Esophagus squamous epithelium (tissue), 5 donors: ENCODE measurements at regions not wholly inside any gene's neighbourhood (a gene's known extent, or its start where the extent isn't known, plus 50 kb on each side); places are given as distances from the start of the nearest gene placed in this dataset.

Source experiments
- DNase-seq: peaks from one replicate; lab custom pipeline; 2025; lab: John Stamatoyannopoulos, UW
- H3K27ac ChIP-seq, 4 donors: fragments of 200-600 bp; sonication (generic); one replicate each; pipeline ENCODE4 v1.5.1; 2016 to 2019; ENCODE audit warnings: mild to moderate bottlenecking in 1 of 4
- H3K27me3 ChIP-seq, 4 donors: fragments of 200-600 bp; sonication (generic); 1 replicate in 3 of 4; 2 replicates in 1 of 4; pipeline versions ENCODE4 v1.5.1 to v1.6.0; 2017 to 2021; ENCODE audit warnings: antibody characterized with exemption in 1 of 4
- H3K36me3 ChIP-seq, 3 donors: fragments of 200-600 bp; sonication (generic); one replicate each; pipeline ENCODE4 v1.5.1; 2016 to 2019
- H3K4me1 ChIP-seq, 3 donors: fragments of 200-600 bp; sonication (generic); one replicate each; pipeline ENCODE4 v1.5.1; 2017 to 2019
- H3K4me3 ChIP-seq, 4 donors: fragments of 200-600 bp; sonication (generic); 1 replicate in 3 of 4; 2 replicates in 1 of 4; pipeline ENCODE4 v1.5.1; 2016 to 2019; ENCODE audit warnings: mild to moderate bottlenecking in 2 of 4, moderate library complexity in 1 of 4
- H3K9me3 ChIP-seq, 3 donors: fragments of 200-600 bp; sonication (generic); one replicate each; pipeline ENCODE4 v1.5.1; 2016 to 2019
- CTCF ChIP-seq, 6 experiments: fragments of 450-650 bp in 4 of 6; fragments of 200-600 bp in 2 of 6; sonication (generic) in 2 of 6; IDR thresholded peaks; one replicate each; pipeline ENCODE4 v1.5.1; 2016 to 2019; ENCODE audit warnings: antibody characterized with exemption in 6 of 6, mild to moderate bottlenecking in 4 of 6, moderate library complexity in 4 of 6
- POLR2A ChIP-seq, 4 donors: fragments of 450-650 bp; IDR thresholded peaks; one replicate each; pipeline ENCODE4 v1.6.1; 2017; ENCODE audit warnings: antibody characterized with exemption in 4 of 4, mild to moderate bottlenecking in 4 of 4, moderate library complexity in 3 of 4
- WGBS, 2 donors: methylation state at CpG; one replicate each; pipeline ENCODE4 v1.1.5; 2018; 5-methylcytosine and 5-hydroxymethylcytosine counted together
- intact Hi-C: fragments of 100-400 bp; cut with DNase I; formaldehyde crosslinking; loops from one replicate; pipeline ENCODE4 v1.15.0; 2022
- donor health status: DM: yes; HTN: yes; CAD: no.

- Histone ChIP-seq H3K36me3 (no peaks in the 10 kb centered on the region), H3K9me3 (no peaks in the 10 kb centered on the region), H3K27me3 (no peaks in the 10 kb centered on the region), H3K4me3 (no peak overlapping the region), H3K27ac (no peak overlapping the region), H3K4me1 (no peaks in the 10 kb centered on the region)
- no peak for DNase-seq
- TF ChIP-seq POLR2A (IDR thresholded peaks at IDR 0.05) (no peak), CTCF (IDR thresholded peaks at IDR 0.05) (no peak)
- intact Hi-C loops: no loop called here
- 70 to 87% methylated on average over 2 of the region's 2 CpGs for WGBS, 2 donors
Measured at GRCh38 chr6:23335894-23336293, 766.5 kb downstream of the HDGFL1 start.

- H3K27ac ChIP-seq: no peak overlapping the region
- intact Hi-C loops: no loop called here
- TF ChIP-seq CTCF (IDR thresholded peaks at IDR 0.05): no peak
- TF ChIP-seq POLR2A (IDR thresholded peaks at IDR 0.05): no peak
- no peaks in the 10 kb centered on the region for H3K9me3 ChIP-seq
- H3K36me3 ChIP-seq: no peaks in the 10 kb centered on the region
- WGBS, 2 donors: 88 to 93% methylated on average over 1 to 3 of the region's 3 CpGs
- no peaks in the 10 kb centered on the region for H3K4me1 ChIP-seq
- no peaks in the 10 kb centered on the region for H3K27me3 ChIP-seq
- no peak for DNase-seq
- H3K4me3 ChIP-seq: no peak overlapping the region
Measured at GRCh38 chr6:23339268-23339667, 769.9 kb downstream of the HDGFL1 start.

- TF ChIP-seq CTCF (IDR thresholded peaks at IDR 0.05) (no peak), POLR2A (IDR thresholded peaks at IDR 0.05) (no peak)
- H3K4me1 ChIP-seq: no peaks in the 10 kb centered on the region
- no peaks in the 10 kb centered on the region for H3K36me3 ChIP-seq
- WGBS, 2 donors: 63 to 69% methylated on average over 3 of the region's 3 CpGs
- no peak for DNase-seq
- H3K9me3 ChIP-seq: no peaks in the 10 kb centered on the region
- no peak overlapping the region for H3K4me3 ChIP-seq
- intact Hi-C loops: no loop called here
- no peak overlapping the region for H3K27ac ChIP-seq
- no peaks in the 10 kb centered on the region for H3K27me3 ChIP-seq
Measured at GRCh38 chr6:23340271-23340670, 770.9 kb downstream of the HDGFL1 start.

GRCh38 chr6:23343610-23344306 lies 774.4 kb downstream of the HDGFL1 start:
- intact Hi-C loops: no loop called here
- TF ChIP-seq CTCF (IDR thresholded peaks at IDR 0.05) (no peak), POLR2A (IDR thresholded peaks at IDR 0.05) (no peak)
- 76 to 84% methylated on average over 5 of the region's 5 CpGs for WGBS, 2 donors

GRCh38 chr6:23348185-23348584 lies 777.8 kb upstream of the NRSN1 start:
- no peak overlapping the region for H3K4me3 ChIP-seq
- no peaks in the 10 kb centered on the region for H3K36me3 ChIP-seq
- intact Hi-C loops: no loop called here
- H3K4me1 ChIP-seq: peaks cover 0 to 7% (median 0%) of the 10 kb centered on the region in 3 donors
- no peak overlapping the region for H3K27ac ChIP-seq
- 78 to 84% methylated on average over 3 of the region's 3 CpGs for WGBS, 2 donors
- no peak for DNase-seq
- TF ChIP-seq CTCF (IDR thresholded peaks at IDR 0.05) (no peak), POLR2A (IDR thresholded peaks at IDR 0.05) (no peak)
- no peaks in the 10 kb centered on the region for H3K9me3 ChIP-seq
- no peaks in the 10 kb centered on the region for H3K27me3 ChIP-seq

More at GRCh38 chr6:23343610-23344306, 774.4 kb downstream of the HDGFL1 start:
- no peaks in the 10 kb centered on the region for H3K36me3 ChIP-seq
- H3K27me3 ChIP-seq: no peaks in the 10 kb centered on the region
- no peak overlapping the region for H3K27ac ChIP-seq
- H3K4me3 ChIP-seq: no peak overlapping the region
- H3K4me1 ChIP-seq: no peaks in the 10 kb centered on the region
- H3K9me3 ChIP-seq: no peaks in the 10 kb centered on the region
- DNase-seq: no peak
